ENCODE measurements at regions not wholly inside any gene's neighbourhood (a gene's known extent, or its start where the extent isn't known, plus 50 kb on each side); places are given as distances from the start of the nearest gene placed in this dataset.

GRCh38 chr6:88223298-88223697, 57.2 kb upstream of the CNR1 start:
- no peaks in the 10 kb centered on the region for H3K27me3 ChIP-seq
- WGBS, 2 donors: 80 to 93% methylated on average over 1 of the region's 1 CpG

DNA sequence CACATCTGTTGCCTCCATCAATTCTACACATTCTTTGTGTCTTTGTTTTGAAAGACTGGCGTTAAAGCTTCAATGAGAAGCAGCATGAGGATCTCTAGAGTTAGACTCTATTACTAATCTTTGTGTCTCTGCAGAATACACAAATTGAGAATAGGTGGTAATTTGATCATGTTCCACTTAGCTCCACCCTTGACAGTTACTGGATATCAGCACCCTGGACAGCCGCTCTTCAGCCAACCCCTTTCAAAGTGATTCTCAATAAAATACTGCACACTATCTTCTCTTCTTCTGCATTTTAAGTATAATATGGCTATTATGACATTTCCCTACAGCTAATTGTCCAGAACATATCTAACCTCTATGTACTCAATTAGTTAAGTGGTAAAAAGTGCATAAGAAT, 54.3 kb upstream of the CNR1 start:
- 41 to 49% methylated on average over 2 of the region's 2 CpGs for WGBS, 2 donors

More at GRCh38 chr6:88223298-88223697, 57.2 kb upstream of the CNR1 start:
- Histone ChIP-seq H3K9me3 (no peaks in the 10 kb centered on the region), H3K27ac (no peak overlapping the region), H3K4me1 (peaks cover 0 to 3% of the 10 kb centered on the region in 2 donors), H3K36me3 (no peaks in the 10 kb centered on the region), H3K4me3 (replicated peaks in 1 of 3) (no peak overlapping the region)
- no peak for DNase-seq
- intact Hi-C loops (cut with DNase I): no loop called here
- no peak for TF ChIP-seq POLR2A (IDR thresholded peaks at IDR 0.05)
- TF ChIP-seq, protein P1, sequence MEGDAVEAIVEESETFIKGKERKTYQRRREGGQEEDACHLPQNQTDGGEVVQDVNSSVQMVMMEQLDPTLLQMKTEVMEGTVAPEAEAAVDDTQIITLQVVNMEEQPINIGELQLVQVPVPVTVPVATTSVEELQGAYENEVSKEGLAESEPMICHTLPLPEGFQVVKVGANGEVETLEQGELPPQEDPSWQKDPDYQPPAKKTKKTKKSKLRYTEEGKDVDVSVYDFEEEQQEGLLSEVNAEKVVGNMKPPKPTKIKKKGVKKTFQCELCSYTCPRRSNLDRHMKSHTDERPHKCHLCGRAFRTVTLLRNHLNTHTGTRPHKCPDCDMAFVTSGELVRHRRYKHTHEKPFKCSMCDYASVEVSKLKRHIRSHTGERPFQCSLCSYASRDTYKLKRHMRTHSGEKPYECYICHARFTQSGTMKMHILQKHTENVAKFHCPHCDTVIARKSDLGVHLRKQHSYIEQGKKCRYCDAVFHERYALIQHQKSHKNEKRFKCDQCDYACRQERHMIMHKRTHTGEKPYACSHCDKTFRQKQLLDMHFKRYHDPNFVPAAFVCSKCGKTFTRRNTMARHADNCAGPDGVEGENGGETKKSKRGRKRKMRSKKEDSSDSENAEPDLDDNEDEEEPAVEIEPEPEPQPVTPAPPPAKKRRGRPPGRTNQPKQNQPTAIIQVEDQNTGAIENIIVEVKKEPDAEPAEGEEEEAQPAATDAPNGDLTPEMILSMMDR (IDR thresholded peaks at IDR 0.05): no peak

DNA sequence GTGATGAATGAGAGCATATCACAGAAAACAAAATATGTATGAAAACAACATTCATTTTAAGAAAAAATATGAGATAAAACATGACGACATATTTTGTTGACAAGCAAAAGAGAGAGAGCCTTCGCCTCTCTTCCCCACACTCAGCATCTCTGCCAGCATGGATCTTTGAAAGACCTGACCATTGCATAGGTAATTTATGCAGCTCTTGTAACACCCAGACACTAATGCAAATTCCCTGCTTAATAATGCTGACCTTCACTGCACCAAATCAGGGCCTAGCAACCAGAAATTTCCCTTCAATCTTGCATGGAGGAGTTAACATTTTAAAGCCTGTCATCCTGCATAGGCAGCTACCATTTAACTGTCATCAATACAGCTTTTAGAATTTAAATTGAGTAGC, 50.0 kb upstream of the CNR1 start:
- Histone ChIP-seq H3K9me3 (no peaks in the 10 kb centered on the region), H3K4me1 (no peaks in the 10 kb centered on the region), H3K4me3 (replicated peaks in 1 of 3) (no peak overlapping the region), H3K36me3 (no peaks in the 10 kb centered on the region), H3K27me3 (no peaks in the 10 kb centered on the region), H3K27ac (no peak overlapping the region)
- intact Hi-C loops (cut with DNase I): no loop called here
- no peak for TF ChIP-seq POLR2A (IDR thresholded peaks at IDR 0.05)
- TF ChIP-seq, protein P1 (IDR thresholded peaks at IDR 0.05): no peak
- no peak for DNase-seq
- 93 to 96% methylated on average over 2 of the region's 2 CpGs for WGBS, 2 donors

More for the DNA sequence above, 54.3 kb upstream of the CNR1 start:
- TF ChIP-seq, protein P1 (IDR thresholded peaks at IDR 0.05): no peak
- TF ChIP-seq POLR2A (IDR thresholded peaks at IDR 0.05): no peak
- no peak overlapping the region for H3K4me3 ChIP-seq (replicated peaks in 1 of 3)
- intact Hi-C loops (cut with DNase I): no loop called here
- H3K4me1 ChIP-seq: no peaks in the 10 kb centered on the region
- no peak overlapping the region for H3K27ac ChIP-seq
- H3K36me3 ChIP-seq: no peaks in the 10 kb centered on the region
- H3K27me3 ChIP-seq: no peaks in the 10 kb centered on the region
- H3K9me3 ChIP-seq: no peaks in the 10 kb centered on the region
- peak in 1 of 2 donors; percentile 13 for DNase-seq

Measured in thyroid gland (tissue), 4 donors.